OCI-LY1 (cell line): ENCODE measurements at regions not wholly inside any gene's neighbourhood (a gene's known extent, or its start where the extent isn't known, plus 50 kb on each side); places are given as distances from the start of the nearest gene placed in this dataset.

ENCODE experiments used
- H2AFZ ChIP-seq: fragments of 200-600 bp; sonication (generic), shearing (Covaris generic); 2 replicates; pipeline ENCODE4 v1.6.0; 2014; ENCODE audit warnings: antibody characterized with exemption, mild to moderate bottlenecking, low read length
- H3F3A ChIP-seq: fragments of 200-600 bp; sonication (generic), shearing (Covaris generic); 2 replicates; pipeline ENCODE4 v1.6.0; 2014; ENCODE audit warnings: mild to moderate bottlenecking, antibody characterized with exemption, low read length, moderate library complexity; ENCODE audit not compliant: insufficient read depth
- H3K27ac ChIP-seq: fragments of 200-600 bp; sonication (generic); 2 replicates; pipeline ENCODE4 v1.5.1; 2014; ENCODE audit warnings: low read length, mixed run types, mild to moderate bottlenecking, low read depth; ENCODE audit not compliant: poor library complexity, severe bottlenecking
- H3K27me3 ChIP-seq: fragments of 200-600 bp; sonication (generic); 2 replicates; pipeline ENCODE4 v1.6.0; 2014; ENCODE audit warnings: antibody characterized with exemption, mild to moderate bottlenecking, low read length, moderate library complexity; ENCODE audit not compliant: insufficient read depth
- H3K36me3 ChIP-seq: fragments of 200-600 bp; sonication (generic); 2 replicates; pipeline ENCODE4 v1.6.1; 2014; ENCODE audit warnings: mild to moderate bottlenecking, antibody characterized with exemption, low read length, moderate library complexity, mixed read lengths; ENCODE audit not compliant: insufficient read depth
- H3K4me1 ChIP-seq: fragments of 200-600 bp; sonication (generic); 2 replicates; pipeline ENCODE4 v1.5.1; 2014; ENCODE audit warnings: mild to moderate bottlenecking, low read length, moderate library complexity; ENCODE audit not compliant: insufficient read depth, severe bottlenecking
- H3K4me2 ChIP-seq: fragments of 200-600 bp; sonication (generic), shearing (Covaris generic); 2 replicates; pipeline ENCODE4 v1.6.1; 2014; ENCODE audit warnings: low read length
- H3K4me3 ChIP-seq: fragments of 200-600 bp; sonication (generic); 2 replicates; pipeline ENCODE4 v1.5.1; 2014; ENCODE audit warnings: low read length, low read depth, mild to moderate bottlenecking, mixed read lengths; ENCODE audit not compliant: poor library complexity, severe bottlenecking
- H3K79me2 ChIP-seq: fragments of 200-600 bp; shearing (Covaris generic); 2 replicates; pipeline ENCODE4 v1.6.1; 2016; ENCODE audit warnings: mixed run types, low read length, mixed read lengths; ENCODE audit not compliant: insufficient read depth
- H3K9ac ChIP-seq: fragments of 200-600 bp; sonication (generic), shearing (Covaris generic); 2 replicates; pipeline ENCODE4 v1.6.1; 2014; ENCODE audit warnings: mild to moderate bottlenecking, low read length, mixed read lengths
- H3K9me2 ChIP-seq: fragments of 200-600 bp; sonication (generic), shearing (Covaris generic); 2 replicates; pipeline ENCODE4 v1.6.1; 2014; ENCODE audit warnings: low read depth, mild to moderate bottlenecking, low read length, mixed read lengths
- H3K9me3 ChIP-seq: fragments of 200-600 bp; shearing (Covaris generic); 2 replicates; pipeline ENCODE4 v1.6.1; 2014; ENCODE audit warnings: low read length, mixed read lengths
- H4K20me1 ChIP-seq: fragments of 200-600 bp; sonication (generic), shearing (Covaris generic); 2 replicates; pipeline ENCODE4 v1.6.0; 2016; ENCODE audit warnings: mild to moderate bottlenecking, low read length; ENCODE audit not compliant: insufficient read depth
- CTCF ChIP-seq: fragments of 200-600 bp; sonication (generic), shearing (Covaris generic); IDR thresholded peaks from 2 replicates; pipeline ENCODE4 v1.5.1; 2017; ENCODE audit warnings: mild to moderate bottlenecking, antibody characterized with exemption, low read length, moderate library complexity, mixed read lengths
- EZH2 ChIP-seq: fragments of 200-600 bp; sonication (generic), shearing (Covaris generic); IDR thresholded peaks from 2 replicates; pipeline ENCODE4 v1.8.0; 2017; ENCODE audit warnings: borderline replicate concordance, mixed run types, mild to moderate bottlenecking, antibody characterized with exemption, low read length, moderate library complexity, mixed read lengths

GRCh38 chr13:64937302-64937701 lies 2292.8 kb downstream of the PCDH9 start:
- H3K4me1 ChIP-seq, result peaks cover 7% of the 10 kb centered on the region
- no peaks in the 10 kb centered on the region for H3K27me3 ChIP-seq
- no peaks in the 10 kb centered on the region for H3K9me2 ChIP-seq
- H4K20me1 ChIP-seq, result no peaks in the 10 kb centered on the region
- no peaks in the 10 kb centered on the region for H3K36me3 ChIP-seq
- no peaks in the 10 kb centered on the region for H3K79me2 ChIP-seq
- H3K9me3 ChIP-seq, result peaks cover 4% of the 10 kb centered on the region; the same call in 1 of the 2 replicates
- no peak for TF ChIP-seq CTCF
- TF ChIP-seq EZH2, result no peak
- H3K27ac ChIP-seq, result no peak overlapping the region
- H2AFZ ChIP-seq, result no peak overlapping the region; the same call in 1 of the 2 replicates
- no peak overlapping the region for H3K9ac ChIP-seq
- H3K4me3 ChIP-seq, result no peak overlapping the region
- H3F3A ChIP-seq, result no peaks in the 10 kb centered on the region
- H3K4me2 ChIP-seq, result no peak overlapping the region

GRCh38 chr13:64936879-64937278 lies 2293.3 kb downstream of the PCDH9 start:
- no peaks in the 10 kb centered on the region for H3K36me3 ChIP-seq
- H3K9ac ChIP-seq, result no peak overlapping the region
- TF ChIP-seq EZH2 (no peak), CTCF (no peak)
- H3K9me3 ChIP-seq, result peaks cover 4% of the 10 kb centered on the region; the same call in 1 of the 2 replicates
- no peak overlapping the region for H3K27ac ChIP-seq
- H3K4me3 ChIP-seq, result no peak overlapping the region
- H2AFZ ChIP-seq, result peak overlapping the region; percentile 94
- H4K20me1 ChIP-seq, result no peaks in the 10 kb centered on the region
- H3K79me2 ChIP-seq, result no peaks in the 10 kb centered on the region
- no peaks in the 10 kb centered on the region for H3K9me2 ChIP-seq
- no peak overlapping the region for H3K4me2 ChIP-seq
- no peaks in the 10 kb centered on the region for H3K27me3 ChIP-seq
- no peaks in the 10 kb centered on the region for H3F3A ChIP-seq
- H3K4me1 ChIP-seq, result peaks cover 7% of the 10 kb centered on the region

GRCh38 chr13:64935441-64935840 lies 2294.7 kb downstream of the PCDH9 start:
- Histone ChIP-seq H3K4me3 (no peak overlapping the region), H3K9ac (no peak overlapping the region), H2AFZ (peak overlapping the region; percentile 24; the same call in 1 of the 2 replicates), H3K27ac (no peak overlapping the region), H3K79me2 (no peaks in the 10 kb centered on the region), H3K4me2 (peak overlapping the region; percentile 42; the same call in 1 of the 2 replicates), H3K4me1 (peaks cover 7% of the 10 kb centered on the region), H3F3A (no peaks in the 10 kb centered on the region), H3K9me3 (no peaks in the 10 kb centered on the region), H4K20me1 (no peaks in the 10 kb centered on the region), H3K36me3 (no peaks in the 10 kb centered on the region), H3K9me2 (no peaks in the 10 kb centered on the region), H3K27me3 (no peaks in the 10 kb centered on the region)
- TF ChIP-seq EZH2 (no peak), CTCF (no peak)
